GM12864 (cell line): ENCODE measurements at regions not wholly inside any gene's neighbourhood (a gene's known extent, or its start where the extent isn't known, plus 50 kb on each side); places are given as distances from the start of the nearest gene placed in this dataset.

Source experiments
- DNase-seq: peaks from one replicate; pipeline ENCODE4 v3.0.0-alpha.2; 2011; ENCODE audit warnings: low read depth
- H3K4me3 ChIP-seq: 2 replicates; pipeline ENCODE4 v1.5.1; 2011; ENCODE audit warnings: mild to moderate bottlenecking, low read depth, low read length, control low read depth
- TF ChIP-seq, protein P1 (sequence below): IDR thresholded peaks from 2 replicates; pipeline ENCODE4 v1.5.1; 2011; ENCODE audit warnings: low read depth, mild to moderate bottlenecking, moderate library complexity, low read length, control low read depth, inconsistent platforms; ENCODE audit errors: missing control alignments

DNA sequence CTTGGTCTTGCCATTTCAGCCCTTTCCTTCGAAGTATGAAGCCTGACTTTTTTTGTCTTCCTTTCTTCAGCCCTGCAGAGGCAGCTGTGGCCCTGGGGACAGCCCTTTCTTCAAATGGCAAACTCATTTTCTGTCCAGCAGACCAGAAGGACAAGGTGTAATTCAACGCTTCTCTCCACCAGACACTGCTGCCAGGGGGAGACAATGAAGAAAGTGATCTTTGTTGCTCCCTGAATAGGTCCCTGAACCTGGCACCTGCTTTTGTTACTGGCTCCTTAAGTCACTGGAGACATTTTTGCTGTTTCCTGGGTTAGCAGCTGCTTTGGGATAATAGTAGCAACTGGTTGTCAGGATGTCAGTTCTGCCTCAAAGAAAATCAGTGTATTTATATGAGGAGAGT, 50.8 kb upstream of the MACF1 start:
- no peak overlapping the region for H3K4me3 ChIP-seq
- DNase-seq, result no peak
- TF ChIP-seq, protein P1, sequence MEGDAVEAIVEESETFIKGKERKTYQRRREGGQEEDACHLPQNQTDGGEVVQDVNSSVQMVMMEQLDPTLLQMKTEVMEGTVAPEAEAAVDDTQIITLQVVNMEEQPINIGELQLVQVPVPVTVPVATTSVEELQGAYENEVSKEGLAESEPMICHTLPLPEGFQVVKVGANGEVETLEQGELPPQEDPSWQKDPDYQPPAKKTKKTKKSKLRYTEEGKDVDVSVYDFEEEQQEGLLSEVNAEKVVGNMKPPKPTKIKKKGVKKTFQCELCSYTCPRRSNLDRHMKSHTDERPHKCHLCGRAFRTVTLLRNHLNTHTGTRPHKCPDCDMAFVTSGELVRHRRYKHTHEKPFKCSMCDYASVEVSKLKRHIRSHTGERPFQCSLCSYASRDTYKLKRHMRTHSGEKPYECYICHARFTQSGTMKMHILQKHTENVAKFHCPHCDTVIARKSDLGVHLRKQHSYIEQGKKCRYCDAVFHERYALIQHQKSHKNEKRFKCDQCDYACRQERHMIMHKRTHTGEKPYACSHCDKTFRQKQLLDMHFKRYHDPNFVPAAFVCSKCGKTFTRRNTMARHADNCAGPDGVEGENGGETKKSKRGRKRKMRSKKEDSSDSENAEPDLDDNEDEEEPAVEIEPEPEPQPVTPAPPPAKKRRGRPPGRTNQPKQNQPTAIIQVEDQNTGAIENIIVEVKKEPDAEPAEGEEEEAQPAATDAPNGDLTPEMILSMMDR, result no peak

DNA sequence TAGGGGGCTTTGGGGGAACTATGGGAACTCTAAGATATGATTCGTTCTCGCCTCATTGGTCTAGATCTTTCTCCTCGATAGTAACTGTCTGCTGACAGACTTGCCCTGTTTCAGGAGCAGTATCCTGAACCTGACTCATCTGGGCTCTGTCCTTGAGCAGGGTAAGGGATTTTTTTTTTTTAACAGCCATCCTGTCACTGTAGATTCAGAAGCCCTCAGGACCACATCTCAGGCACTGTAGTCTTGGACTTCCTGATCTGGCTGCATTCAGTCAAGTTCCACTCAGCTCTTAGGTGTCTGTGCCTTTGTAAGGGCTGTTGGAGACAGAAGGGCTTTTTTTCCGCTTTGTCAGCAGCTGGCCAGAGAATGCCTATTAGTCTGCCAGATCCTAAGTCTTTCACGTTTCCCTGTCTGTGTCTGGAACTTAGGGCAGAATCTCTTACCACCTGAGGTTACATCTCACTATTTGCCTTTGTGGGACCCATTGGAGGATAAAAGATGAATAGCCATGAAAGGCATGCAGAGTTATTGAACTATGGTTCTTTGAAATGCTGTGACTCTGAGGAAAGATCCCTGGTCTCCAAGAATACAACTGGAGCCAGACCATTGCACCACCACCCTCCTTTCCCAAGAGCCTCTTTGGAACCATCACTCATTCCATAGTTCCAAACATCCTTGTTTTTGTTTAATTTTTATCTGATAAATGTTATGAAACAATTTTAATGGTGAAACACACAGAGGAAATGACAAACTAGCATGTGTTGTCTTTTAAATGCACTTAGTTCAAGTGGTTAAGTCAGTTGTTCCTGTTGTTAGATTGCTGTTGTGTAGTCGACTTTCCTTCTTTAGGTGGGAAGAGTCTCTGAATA, 49.7 kb upstream of the MACF1 start:
- H3K4me3 ChIP-seq, result no peak overlapping the region
- TF ChIP-seq, protein P1, result no peak
- no peak for DNase-seq
